Stimulated activated CD8-positive, alpha-beta memory T cell treated with anti-CD3 and anti-CD28 coated beads, Interleukin-4, amount 100 ng/mL, for 1 hour (primary cell): ENCODE measurements at regions not wholly inside any gene's neighbourhood (a gene's known extent, or its start where the extent isn't known, plus 50 kb on each side); places are given as distances from the start of the nearest gene placed in this dataset.

Source experiments
- DNase-seq, 2 donors: peaks; one replicate each; pipeline ENCODE4 v3.0.0-alpha.2; 2020; ENCODE audit warnings: low read depth in 2 of 2, low spot score in 1 of 2

DNA sequence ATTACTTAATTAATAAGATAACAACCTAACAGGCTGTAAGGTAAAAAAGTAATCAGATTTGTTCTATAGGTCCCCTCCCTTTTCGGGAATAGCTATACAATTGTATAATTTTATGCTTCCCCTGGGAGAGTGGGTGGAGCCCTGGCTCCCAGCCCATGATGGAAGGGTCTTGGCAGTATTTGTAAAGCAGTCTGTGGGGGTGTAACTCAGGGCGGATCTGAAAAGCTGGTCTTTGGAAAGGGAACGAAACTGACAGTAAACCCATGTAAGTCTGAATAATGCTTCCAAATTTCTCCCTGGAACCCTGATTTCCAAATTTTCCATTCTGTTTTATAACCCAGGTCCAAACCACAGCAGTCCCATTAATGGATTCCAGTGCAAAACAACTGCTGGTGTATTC is 110.4 kb downstream of the DAD1 start:
- no peak for DNase-seq

DNA sequence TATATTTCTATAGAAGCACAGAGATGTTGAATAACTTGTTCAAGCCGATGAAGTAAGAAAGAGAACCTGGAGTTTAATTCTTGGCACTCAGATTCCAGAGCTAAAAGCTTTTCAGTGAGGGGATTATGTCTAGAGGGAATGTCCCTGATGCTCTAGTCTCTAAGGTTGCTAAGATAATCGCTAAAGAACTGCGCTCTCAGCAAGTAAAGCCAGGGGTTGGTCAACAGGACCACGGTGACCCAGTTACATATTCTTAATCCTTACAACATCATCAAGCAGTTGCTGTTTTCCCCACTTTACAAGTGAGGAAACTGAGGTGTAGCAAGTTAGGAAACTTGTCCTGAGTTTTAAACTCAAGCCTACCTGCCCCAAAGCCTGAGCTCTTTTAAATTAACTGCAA is 110.8 kb downstream of the DAD1 start:
- no peak for DNase-seq

- DNase-seq = no peak
Observed at GRCh38 chr14:22477569-22478194, 111.3 kb downstream of the DAD1 start.

DNA sequence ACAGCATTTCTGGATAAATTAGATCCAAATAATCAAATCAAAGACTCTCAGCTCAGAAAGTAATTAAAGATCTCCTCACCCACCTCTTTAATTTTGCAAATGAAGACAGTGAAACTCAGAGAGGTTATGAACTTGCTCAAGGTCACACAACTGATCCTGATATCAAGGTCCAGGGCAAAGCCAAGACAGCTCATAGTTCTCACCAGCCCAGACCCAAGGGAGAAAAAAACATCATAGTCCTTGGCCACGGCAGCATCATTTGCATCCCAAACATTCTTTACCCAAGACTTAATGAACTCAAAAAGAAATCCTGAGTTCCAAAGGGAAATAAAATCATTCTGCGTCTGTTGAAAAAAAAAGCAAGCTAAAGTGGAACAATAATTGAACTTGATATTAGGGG is 112.1 kb downstream of the DAD1 start:
- no peak for DNase-seq

DNA sequence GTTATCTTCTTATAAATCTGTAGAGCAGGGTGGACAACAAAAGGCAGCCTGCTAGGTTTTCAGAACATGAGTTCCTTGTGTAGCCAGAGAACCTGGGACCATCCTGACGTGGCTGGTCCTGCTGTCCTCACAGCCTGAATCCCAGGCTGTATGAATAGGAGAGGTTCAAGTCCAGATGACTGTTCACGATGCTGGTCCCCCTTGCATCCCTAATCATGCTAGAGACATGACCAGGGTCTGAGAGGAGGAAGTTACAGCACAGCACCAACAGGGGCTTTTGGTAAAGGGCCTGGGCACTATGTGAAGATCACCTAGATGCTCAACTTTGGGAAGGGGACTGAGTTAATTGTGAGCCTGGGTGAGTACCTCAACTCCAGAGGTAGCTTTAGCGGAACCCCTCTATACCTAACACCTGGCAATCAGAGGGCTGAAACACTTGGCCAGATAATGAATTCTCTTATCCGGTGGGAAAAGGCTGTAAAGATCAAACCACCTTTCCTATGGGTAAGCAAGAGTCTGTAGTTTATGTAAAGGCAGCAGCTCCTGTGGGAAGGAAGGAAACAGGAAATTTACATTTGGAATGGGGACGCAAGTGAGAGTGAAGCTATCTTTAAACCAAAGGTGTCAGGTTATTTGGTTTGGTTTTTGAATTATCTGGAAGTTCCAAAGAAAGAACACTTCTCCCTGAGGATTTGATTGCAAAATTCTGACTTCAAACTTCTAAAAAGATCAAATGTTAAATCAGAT is 112.8 kb downstream of the DAD1 start:
- no peak for DNase-seq

DNA sequence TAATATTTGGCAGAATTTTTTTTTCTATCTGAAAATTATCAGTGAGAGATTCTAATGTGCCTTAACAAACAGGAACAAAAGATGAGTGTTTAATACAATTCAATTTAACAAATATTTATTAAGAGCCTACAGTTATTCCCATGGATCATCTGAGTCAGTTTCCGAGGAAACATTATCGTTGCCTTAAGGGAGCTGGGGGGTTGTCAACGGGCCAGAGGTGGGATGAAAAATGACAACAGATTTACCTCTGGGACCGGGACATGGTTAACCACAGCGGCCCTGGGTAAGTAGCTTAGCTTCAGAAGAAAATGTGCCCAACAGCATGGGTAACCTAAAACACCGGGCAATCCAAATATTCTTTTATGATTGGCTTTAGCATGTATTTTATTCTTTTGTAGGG is 113.6 kb downstream of the DAD1 start:
- DNase-seq = no peak

DNA sequence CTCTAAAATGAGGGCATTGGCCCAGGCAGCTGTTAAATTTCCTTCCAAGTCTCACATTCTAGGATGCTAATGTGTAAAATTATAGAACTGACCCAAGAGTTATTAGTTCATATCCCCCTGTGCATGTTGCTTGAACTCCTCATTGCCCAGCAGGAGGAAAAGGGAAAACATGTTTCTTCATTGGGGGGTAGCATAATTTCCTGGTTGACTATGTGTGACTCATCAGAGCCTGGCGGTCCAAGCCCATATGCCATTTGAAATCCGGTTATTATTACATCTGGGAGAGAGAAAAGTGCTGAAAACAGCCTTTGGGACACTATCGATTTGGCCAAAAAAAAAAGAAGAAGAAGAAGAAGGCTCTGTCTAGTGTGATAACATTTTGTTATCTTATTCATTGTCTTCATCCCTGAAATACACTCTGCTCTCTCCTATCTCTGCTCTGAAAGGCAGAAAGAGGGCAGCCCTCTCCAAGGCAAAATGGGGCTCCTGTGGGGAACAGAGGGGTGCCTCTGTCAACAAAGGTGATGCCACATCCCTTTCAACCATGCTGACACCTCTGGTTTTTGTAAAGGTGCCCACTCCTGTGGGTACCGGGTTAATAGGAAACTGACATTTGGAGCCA is 114.2 kb downstream of the DAD1 start:
- DNase-seq = no peak

GRCh38 chr14:22472935-22473854 is 115.8 kb downstream of the DAD1 start:
- DNase-seq = no peak

DNA sequence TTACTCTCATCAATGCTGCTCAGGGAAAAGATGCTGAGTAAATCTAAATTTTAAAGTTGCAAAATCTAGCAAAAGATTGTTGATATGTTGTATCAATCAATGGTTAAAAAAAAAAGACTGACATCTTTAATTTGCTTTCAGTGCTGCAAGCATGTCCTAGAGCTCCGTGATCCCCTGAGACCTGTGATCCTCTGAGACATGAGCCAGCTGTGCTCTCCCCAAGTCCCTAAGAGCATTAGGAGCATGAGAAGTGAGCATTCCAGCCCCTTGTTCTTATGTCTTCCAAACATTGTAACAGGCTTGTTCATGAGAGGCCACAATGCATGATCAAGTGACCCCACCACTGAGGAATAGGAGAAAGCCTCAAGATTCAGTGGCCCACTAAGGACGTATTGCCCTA is 116.6 kb downstream of the DAD1 start:
- DNase-seq = no peak

GRCh38 chr14:22471545-22472121 is 117.4 kb downstream of the DAD1 start:
- DNase-seq = no peak

DNA sequence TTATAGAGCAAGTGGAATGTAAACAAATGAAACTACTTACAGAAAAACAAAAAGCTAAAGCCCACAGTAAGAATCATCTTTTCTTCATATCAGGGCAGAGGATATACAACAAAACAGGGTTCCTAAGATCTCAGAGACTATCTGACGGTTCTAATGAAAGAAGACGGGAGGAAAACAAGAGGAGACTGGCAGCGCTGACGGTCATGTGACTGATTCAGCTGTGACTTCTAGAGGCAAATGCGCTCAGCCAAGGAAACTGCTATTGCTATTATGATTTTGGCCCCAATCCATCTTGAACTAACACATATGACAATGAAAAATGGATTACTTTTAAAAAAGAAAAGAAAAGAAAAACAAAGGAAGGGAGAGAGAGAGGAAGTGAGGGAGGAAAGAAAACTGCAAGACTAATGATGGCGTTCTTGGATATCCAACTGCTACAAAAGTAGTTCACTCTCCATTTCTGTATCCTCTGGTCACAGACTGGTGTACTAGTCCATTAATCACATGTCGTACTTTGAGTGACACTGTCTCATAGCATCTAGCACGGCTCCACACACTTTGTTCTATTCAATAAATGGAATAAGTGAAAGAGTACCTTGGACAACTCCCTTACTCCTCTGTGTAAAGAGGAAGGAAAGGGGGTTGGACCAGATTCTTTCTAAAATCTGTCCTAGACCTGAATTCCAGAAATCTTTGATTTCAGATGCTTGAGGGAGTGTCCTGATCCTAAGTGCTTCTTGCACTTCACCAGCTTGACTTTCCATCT is 119.3 kb downstream of the DAD1 start:
- no peak for DNase-seq

DNA sequence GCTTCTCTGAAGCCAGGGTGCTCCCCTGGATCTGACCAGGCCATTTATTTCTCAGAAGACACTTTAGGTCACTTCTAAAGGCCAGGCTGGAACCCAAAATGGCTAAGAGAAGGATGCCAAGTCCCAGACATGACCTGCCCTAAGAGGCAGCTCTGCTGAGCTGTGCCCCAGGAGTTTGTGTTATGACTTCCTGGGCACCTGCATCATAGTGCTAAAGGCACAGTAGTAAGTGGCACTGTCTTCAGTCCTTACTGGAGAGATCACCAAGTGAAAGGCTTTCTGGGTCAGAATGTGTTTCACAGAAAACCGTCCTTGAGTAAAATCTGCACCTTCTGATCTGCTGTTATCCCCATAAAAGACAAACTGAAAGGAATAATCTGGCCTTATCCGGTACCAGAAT is 120.2 kb downstream of the DAD1 start:
- DNase-seq = no peak

DNA sequence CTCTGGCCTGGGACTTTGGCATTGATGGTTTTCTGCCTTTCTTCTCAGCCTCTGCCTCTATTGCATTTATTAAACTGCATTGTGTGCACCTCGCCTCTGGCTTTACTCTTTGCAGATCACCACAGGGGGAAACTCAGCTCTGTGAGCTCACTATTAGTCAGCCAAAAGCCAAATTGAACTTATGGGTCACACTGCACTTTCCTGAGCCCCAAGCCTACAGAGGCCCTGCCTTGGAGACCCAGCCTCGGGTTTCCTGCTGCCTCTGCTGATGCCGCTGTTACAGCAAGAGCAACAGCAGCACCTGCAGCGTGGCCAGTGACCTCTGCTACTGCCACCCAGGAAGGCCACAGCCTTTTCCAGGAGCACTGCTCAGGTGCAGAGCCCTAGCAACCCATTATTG is 122.5 kb downstream of the DAD1 start:
- no peak for DNase-seq

GRCh38 chr14:22465201-22465840 is 123.7 kb downstream of the DAD1 start:
- DNase-seq = no peak

DNA sequence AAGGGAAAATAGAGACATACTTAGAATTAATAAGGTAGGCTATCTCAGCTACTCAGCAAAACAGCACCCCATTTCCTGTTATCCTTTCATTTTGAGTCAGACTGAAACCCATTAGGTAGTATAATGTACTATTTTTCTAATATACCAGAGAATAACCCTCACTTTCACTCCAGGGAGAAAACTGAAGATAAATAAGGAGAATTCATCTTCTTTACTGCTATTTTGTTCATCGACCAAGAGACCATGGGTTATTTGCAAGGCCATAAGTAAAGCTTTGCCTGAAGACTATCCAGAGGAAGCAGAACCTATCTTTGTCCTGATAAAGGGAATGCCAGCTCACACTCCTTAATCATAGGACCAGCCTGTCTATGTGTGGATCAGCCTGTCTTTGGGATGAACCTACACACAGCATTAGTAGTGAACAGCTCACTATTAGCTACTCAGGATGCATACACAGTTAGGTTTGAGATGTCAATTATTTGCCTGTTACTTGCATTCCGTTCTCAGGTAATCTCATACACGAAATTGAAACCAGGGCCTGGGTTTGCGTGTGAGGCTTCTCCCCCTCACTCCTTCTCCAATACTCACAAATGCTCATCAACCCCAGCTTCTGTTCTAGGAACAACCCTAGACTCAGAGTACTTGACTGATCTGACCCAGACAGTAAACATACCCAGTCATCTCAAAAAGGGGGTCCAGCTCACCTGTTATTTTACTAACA is 124.4 kb downstream of the DAD1 start:
- DNase-seq = no peak

GRCh38 chr14:22463763-22464173 is 125.3 kb downstream of the DAD1 start:
- no peak for DNase-seq

GRCh38 chr14:22462923-22463322 is 126.1 kb downstream of the DAD1 start:
- DNase-seq = no peak

DNA sequence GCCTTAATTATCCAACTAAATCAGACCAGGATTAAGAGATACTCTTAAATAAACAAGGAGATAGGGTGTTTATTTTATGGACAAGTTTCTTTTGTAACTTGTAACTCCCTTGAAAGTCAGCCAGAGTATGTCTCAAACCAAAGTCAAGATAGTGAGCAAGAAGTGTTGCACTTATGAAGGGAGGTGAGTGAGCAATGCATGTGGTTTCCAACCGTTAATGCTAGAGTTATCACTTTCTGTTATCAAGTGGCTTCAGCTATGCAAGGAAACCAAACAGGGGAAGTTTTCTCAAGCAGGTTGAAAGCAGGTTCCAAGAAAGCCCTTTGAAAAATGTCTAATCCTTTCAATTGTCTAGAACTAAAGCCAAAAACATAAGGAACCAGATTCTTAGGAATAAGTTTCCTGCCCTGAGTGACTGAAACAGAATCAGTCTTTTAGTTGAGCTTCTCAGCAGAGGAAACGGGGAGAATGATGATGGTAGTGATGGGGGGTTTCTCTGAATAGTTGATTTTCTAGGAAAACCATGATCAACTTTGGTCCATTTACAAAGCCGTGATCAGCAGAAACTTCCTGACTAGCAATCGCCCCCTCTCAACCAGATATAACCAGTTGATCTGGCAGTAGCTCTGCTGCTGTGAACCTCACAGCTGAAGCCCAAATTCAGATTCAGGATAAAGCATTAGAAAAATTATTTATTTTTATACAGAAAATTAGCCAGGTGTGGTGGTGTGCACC is 128.4 kb downstream of the DAD1 start:
- DNase-seq = no peak

DNA sequence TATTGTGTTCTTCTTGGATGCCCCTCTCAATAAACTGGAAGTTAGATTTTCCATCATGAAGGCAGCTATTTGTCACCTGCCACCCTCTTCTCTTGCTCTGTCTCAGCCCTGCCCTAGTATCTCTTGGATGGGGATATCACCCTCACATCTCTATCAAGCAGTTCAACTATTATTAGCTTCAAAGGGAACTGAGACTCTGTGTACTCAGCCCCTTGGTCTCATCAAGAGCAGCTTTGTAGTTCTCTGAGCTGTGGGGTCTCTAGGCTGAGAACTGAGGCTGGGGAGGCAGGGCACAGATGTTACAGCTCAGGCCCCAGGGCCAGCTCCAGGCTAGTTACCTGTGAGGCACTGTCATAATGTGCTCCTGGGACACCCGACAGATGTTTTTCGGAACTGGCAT is 130.3 kb downstream of the DAD1 start:
- no peak for DNase-seq
